ENCODE measurements at regions not wholly inside any gene's neighbourhood (a gene's known extent, or its start where the extent isn't known, plus 50 kb on each side); places are given as distances from the start of the nearest gene placed in this dataset.
"Not testable (repeated sequence)": the region's sequence is repeated elsewhere in the genome, so short reads cannot be mapped to it uniquely, and the experiment has no call there.

- peak; percentile 93 for DNase-seq
These were observed 71.6 kb upstream of the CASZ1 start for GRCh38 chr1:10867914-10868598.

GRCh38 chr1:10868599-10868965, 72.1 kb upstream of the CASZ1 start:
- DNase-seq = no peak

GRCh38 chr1:10869933-10870332, 73.5 kb upstream of the CASZ1 start:
- DNase-seq = no peak

GRCh38 chr1:10870493-10871096, 74.1 kb upstream of the CASZ1 start:
- peak; percentile 17 for DNase-seq

- DNase-seq = no peak
These were observed 76.7 kb upstream of the CASZ1 start for GRCh38 chr1:10873189-10873588.

GRCh38 chr1:10874351-10874750, 77.9 kb upstream of the CASZ1 start:
- DNase-seq = no peak

GRCh38 chr1:10877894-10878293, 81.4 kb upstream of the CASZ1 start:
- peak; percentile 90 for DNase-seq

- no peak for DNase-seq
These were observed 82.0 kb upstream of the CASZ1 start for GRCh38 chr1:10878469-10878868.

GRCh38 chr1:10880063-10880462, 83.6 kb upstream of the CASZ1 start:
- no peak for DNase-seq

- DNase-seq = no peak
These were observed 84.6 kb upstream of the CASZ1 start for GRCh38 chr1:10881046-10881445.

- DNase-seq = no peak
These were observed 85.6 kb upstream of the CASZ1 start for GRCh38 chr1:10882069-10882468.

GRCh38 chr1:10887032-10887431, 90.6 kb upstream of the CASZ1 start:
- DNase-seq = not testable (repeated sequence)

GRCh38 chr1:10888291-10888690, 91.8 kb upstream of the CASZ1 start:
- DNase-seq = no peak

GRCh38 chr1:10888791-10889649, 92.6 kb upstream of the CASZ1 start:
- no peak for DNase-seq

GRCh38 chr1:10889650-10890353, 93.4 kb upstream of the CASZ1 start:
- DNase-seq = no peak

- DNase-seq = no peak
These were observed 94.1 kb upstream of the CASZ1 start for GRCh38 chr1:10890491-10891071.

GRCh38 chr1:10891091-10891490, 94.6 kb upstream of the CASZ1 start:
- no peak for DNase-seq

- no peak for DNase-seq
These were observed 96.0 kb upstream of the CASZ1 start for GRCh38 chr1:10892138-10893065.

GRCh38 chr1:10895621-10896020, 99.2 kb upstream of the CASZ1 start:
- no peak for DNase-seq

- no peak for DNase-seq
These were observed 100.2 kb upstream of the CASZ1 start for GRCh38 chr1:10896673-10897072.

GRCh38 chr1:10897321-10897980, 101.0 kb upstream of the CASZ1 start:
- no peak for DNase-seq
